H1 (cell line): ENCODE measurements at regions not wholly inside any gene's neighbourhood (a gene's known extent, or its start where the extent isn't known, plus 50 kb on each side); places are given as distances from the start of the nearest gene placed in this dataset.

Experiments used
- CTCF ChIA-PET: fragments of 300-600 bp; sonication (Branson Sonifier 250); formaldehyde crosslinking; loops from one replicate; lab custom pipeline; 2021; ENCODE audit not compliant: partially characterized antibody; lab: Charles Lee
- POLR2A ChIA-PET: fragments of 300-600 bp; sonication (Branson Sonifier 250); formaldehyde crosslinking; loops from one replicate; lab custom pipeline; 2021; ENCODE audit warnings: inconsistent platforms; ENCODE audit not compliant: partially characterized antibody; lab: Charles Lee
- DNase-seq, 2 experiments: peaks; one replicate each; pipeline versions ENCODE4 v3.0.0 to v3.0.0-alpha.2; 2010 to 2022; ENCODE audit warnings: low spot score in 2 of 2, low read depth in 1 of 2, mixed read lengths in 1 of 2
- FAIRE-seq: peaks from 2 replicates; lab custom pipeline; 2011; peaks lifted over from hg19 to GRCh38; lab: Jason Lieb, UNC
- H2AFZ ChIP-seq: 2 replicates; pipeline ENCODE4 v1.8.1; 2012; ENCODE audit warnings: low read length, inconsistent platforms
- H2AK5ac ChIP-seq: 2 replicates; pipeline ENCODE4 v1.6.1; 2013; ENCODE audit warnings: low read depth, low read length
- H2BK120ac ChIP-seq: replicated peaks from 2 replicates; pipeline ENCODE3; 2013; ENCODE audit warnings: low read depth, low read length, inconsistent platforms
- H2BK12ac ChIP-seq: 2 replicates; pipeline ENCODE4 v1.6.1; 2013; ENCODE audit warnings: low read depth, low read length
- H2BK15ac ChIP-seq: 2 replicates; pipeline ENCODE4 v1.6.1; 2013; ENCODE audit warnings: low read length
- H2BK20ac ChIP-seq: 2 replicates; pipeline ENCODE4 v1.6.1; 2013; ENCODE audit warnings: low read length
- H2BK5ac ChIP-seq: 2 replicates; pipeline ENCODE4 v1.6.1; 2013; ENCODE audit warnings: low read depth, low read length
- H3K14ac ChIP-seq: 2 replicates; pipeline ENCODE4 v1.6.1; 2013; ENCODE audit warnings: inconsistent platforms; ENCODE audit not compliant: insufficient read length
- H3K18ac ChIP-seq: 2 replicates; pipeline ENCODE4 v1.6.1; 2013; ENCODE audit warnings: low read length; ENCODE audit errors: extremely low read depth
- H3K23ac ChIP-seq: 2 replicates; pipeline ENCODE4 v1.6.1; 2013; ENCODE audit warnings: inconsistent platforms; ENCODE audit not compliant: insufficient read length
- H3K23me2 ChIP-seq: 2 replicates; pipeline ENCODE4 v1.6.1; 2013; ENCODE audit warnings: low read depth, low read length
- H3K27ac ChIP-seq: 2 replicates; pipeline ENCODE4 v1.6.1; 2011; ENCODE audit warnings: low read depth, low read length, inconsistent platforms
- H3K27me3 ChIP-seq, 4 experiments: replicated peaks in 1 of 4; 1 replicate in 1 of 4; 2 replicates in 3 of 4; pipeline versions ENCODE4 v1.6.1 to v1.8.1; 2011 to 2013; ENCODE audit warnings: low read length in 3 of 4, mild to moderate bottlenecking in 3 of 4, inconsistent platforms in 2 of 4, mixed read lengths in 2 of 4, moderate library complexity in 1 of 4; ENCODE audit not compliant: control insufficient read depth in 3 of 4, insufficient read depth in 3 of 4; ENCODE audit errors: extremely low read depth in 1 of 4
- H3K36me3 ChIP-seq, 4 experiments: 2 replicates each; pipeline versions ENCODE4 v1.6.1 to v1.8.1; 2011 to 2013; ENCODE audit warnings: mild to moderate bottlenecking in 4 of 4, low read length in 3 of 4, moderate library complexity in 2 of 4, control low read depth in 1 of 4, inconsistent platforms in 1 of 4; ENCODE audit not compliant: insufficient read depth in 4 of 4, control insufficient read depth in 2 of 4
- H3K4ac ChIP-seq: replicated peaks from 2 replicates; pipeline ENCODE3; 2013; ENCODE audit warnings: low read length, low read depth, mixed read lengths, inconsistent platforms; ENCODE audit not compliant: insufficient read length
- H3K4me1 ChIP-seq, 4 experiments: replicated peaks in 1 of 4; 1 replicate in 1 of 4; 2 replicates in 3 of 4; pipeline versions ENCODE4 v1.6.1 to v1.8.1; 2011 to 2013; ENCODE audit warnings: low read length in 3 of 4, inconsistent platforms in 2 of 4, mixed read lengths in 1 of 4; ENCODE audit not compliant: insufficient read depth in 4 of 4, control insufficient read depth in 3 of 4
- H3K4me2 ChIP-seq, 2 experiments: 2 replicates each; pipeline versions ENCODE4 v1.6.1 to v1.8.1; 2011 to 2013; ENCODE audit warnings: low read depth in 2 of 2, low read length in 2 of 2, control low read depth in 1 of 2, inconsistent platforms in 1 of 2, mild to moderate bottlenecking in 1 of 2; ENCODE audit not compliant: insufficient read depth in 1 of 2
- H3K4me3 ChIP-seq, 4 experiments: fragments of 200-600, 300-600 bp in 1 of 4; sonication (generic), shearing (Covaris generic), sonication (Bioruptor Twin) in 1 of 4; 2 replicates each; pipeline versions ENCODE4 v1.5.1 to v1.8.1; 2011 to 2016; ENCODE audit warnings: low read length in 4 of 4, low read depth in 3 of 4, control low read depth in 2 of 4, inconsistent platforms in 2 of 4, mild to moderate bottlenecking in 2 of 4, mixed read lengths in 1 of 4, moderate library complexity in 1 of 4; ENCODE audit not compliant: insufficient read depth in 2 of 4; ENCODE audit errors: extremely low read depth in 1 of 4
- H3K56ac ChIP-seq: replicated peaks from 2 replicates; pipeline ENCODE3; 2013; ENCODE audit warnings: low read depth, mild to moderate bottlenecking, mixed read lengths, low read length, inconsistent platforms; ENCODE audit not compliant: insufficient read length
- H3K79me1 ChIP-seq: 2 replicates; pipeline ENCODE4 v1.6.1; 2013; ENCODE audit warnings: low read depth, low read length, control low read depth
- H3K79me2 ChIP-seq, 2 experiments: 2 replicates each; pipeline versions ENCODE4 v1.6.1 to v1.8.1; 2012 to 2013; ENCODE audit warnings: low read length in 2 of 2, mild to moderate bottlenecking in 2 of 2, inconsistent platforms in 1 of 2; ENCODE audit not compliant: insufficient read depth in 2 of 2, control insufficient read depth in 1 of 2
- H3K9ac ChIP-seq, 4 experiments: replicated peaks in 1 of 4; 1 replicate in 1 of 4; 2 replicates in 3 of 4; pipeline versions ENCODE4 v1.6.1 to v1.8.1; 2011 to 2013; ENCODE audit warnings: low read depth in 3 of 4, low read length in 3 of 4, control low read depth in 2 of 4, mild to moderate bottlenecking in 2 of 4, moderate library complexity in 2 of 4, inconsistent platforms in 1 of 4; ENCODE audit errors: extremely low read depth in 1 of 4
- H3K9me3 ChIP-seq, 2 experiments: 2 replicates each; pipeline versions ENCODE4 v1.6.1 to v1.8.1; 2012 to 2013; ENCODE audit warnings: mild to moderate bottlenecking in 2 of 2, moderate library complexity in 2 of 2, control low read depth in 1 of 2, inconsistent platforms in 1 of 2, low read depth in 1 of 2, low read length in 1 of 2, mixed read lengths in 1 of 2; ENCODE audit not compliant: insufficient read depth in 2 of 2
- H4K20me1 ChIP-seq, 2 experiments: replicated peaks in 1 of 2; 2 replicates each; pipeline versions ENCODE3 to v1.8.1; 2011 to 2013; ENCODE audit warnings: inconsistent platforms in 2 of 2, low read length in 2 of 2, mild to moderate bottlenecking in 1 of 2; ENCODE audit not compliant: insufficient read depth in 2 of 2, control insufficient read depth in 1 of 2
- H4K5ac ChIP-seq: 2 replicates; pipeline ENCODE4 v1.6.1; 2013; ENCODE audit warnings: low read length, low read depth, mixed read lengths, inconsistent platforms; ENCODE audit not compliant: insufficient read length
- H4K8ac ChIP-seq: 2 replicates; pipeline ENCODE4 v1.8.0; 2013; ENCODE audit warnings: mild to moderate bottlenecking, moderate library complexity, low read length, inconsistent platforms; ENCODE audit not compliant: insufficient read depth; ENCODE audit errors: extremely low read depth
- H4K91ac ChIP-seq: replicated peaks from 2 replicates; pipeline ENCODE3; 2013; ENCODE audit warnings: low read length, mixed read lengths, inconsistent platforms; ENCODE audit not compliant: insufficient read length
- HDAC6 ChIP-seq: IDR thresholded peaks from one replicate; pipeline ENCODE4 v1.7.1; 2012; ENCODE audit warnings: low read depth, mild to moderate bottlenecking, inconsistent platforms, low read length, moderate library complexity
- KDM4A ChIP-seq: IDR thresholded peaks from one replicate; pipeline ENCODE4 v1.7.1; 2012; ENCODE audit warnings: low read depth, mild to moderate bottlenecking, moderate library complexity, low read length, inconsistent platforms; ENCODE audit not compliant: severe bottlenecking
- POLR2A ChIP-seq, 2 experiments: IDR thresholded peaks; 1 replicate in 1 of 2; 2 replicates in 1 of 2; pipeline ENCODE4 v1.6.1; 2011; ENCODE audit warnings: low read depth in 2 of 2, low read length in 2 of 2, mild to moderate bottlenecking in 2 of 2; ENCODE audit errors: control extremely low read depth in 1 of 2
- SAP30 ChIP-seq: fragments of 300-600 bp; sonication (generic); IDR thresholded peaks from 2 replicates; pipeline ENCODE4 v1.7.1; 2012; ENCODE audit warnings: low read length, moderate library complexity, mild to moderate bottlenecking, inconsistent platforms; ENCODE audit not compliant: insufficient read depth, insufficient replicate concordance
- SP2 ChIP-seq: IDR thresholded peaks from 2 replicates; pipeline ENCODE4 v1.6.1; 2012; ENCODE audit warnings: mild to moderate bottlenecking, low read length, inconsistent platforms
- SP4 ChIP-seq: IDR thresholded peaks from 2 replicates; pipeline ENCODE4 v1.6.1; 2012; ENCODE audit warnings: low read length, inconsistent platforms
- WGBS, 2 experiments: shearing (Covaris generic) in 1 of 2; methylation state at CpG; one replicate each; pipeline versions ENCODE4 v1.1.6 to v1.1.7; 2013 to 2015; ENCODE audit warnings: low lambda C conversion rate in 2 of 2, mixed read lengths in 2 of 2, inconsistent platforms in 1 of 2, low coverage in 1 of 2, missing lambda C conversion rate in 1 of 2; ENCODE audit not compliant: insufficient replicate concordance in 2 of 2, insufficient coverage in 1 of 2, insufficient read length in 1 of 2; ENCODE audit errors: extremely low coverage in 1 of 2, missing lambda C conversion rate in 1 of 2; 5-methylcytosine and 5-hydroxymethylcytosine counted together
- TF ChIP-seq, protein P1 (sequence below): IDR thresholded peaks from 2 replicates; pipeline ENCODE4 v1.6.1; 2012; ENCODE audit warnings: inconsistent platforms

DNA sequence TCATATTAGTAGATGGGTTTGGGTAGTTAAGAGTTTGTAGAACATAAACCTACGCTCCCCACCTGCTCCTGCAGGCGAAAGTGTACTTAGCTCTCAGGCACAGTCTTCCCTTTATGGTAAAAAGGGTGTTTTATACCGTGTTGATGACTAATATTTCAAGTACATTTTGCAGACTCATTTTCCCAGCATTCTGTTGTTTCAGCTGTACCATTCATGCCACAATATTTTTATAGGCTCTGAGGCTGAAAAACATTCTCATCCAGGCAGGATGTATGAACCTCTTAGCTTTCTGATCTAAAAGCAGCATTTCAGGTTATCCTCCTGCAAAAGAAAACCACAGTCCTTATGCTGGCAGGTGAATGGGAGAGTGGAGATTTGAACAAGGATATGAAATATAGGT, 231.4 kb downstream of the NR2F1-AS1 start:
- no peaks in the 10 kb centered on the region for H4K20me1 ChIP-seq
- TF ChIP-seq, protein P1, sequence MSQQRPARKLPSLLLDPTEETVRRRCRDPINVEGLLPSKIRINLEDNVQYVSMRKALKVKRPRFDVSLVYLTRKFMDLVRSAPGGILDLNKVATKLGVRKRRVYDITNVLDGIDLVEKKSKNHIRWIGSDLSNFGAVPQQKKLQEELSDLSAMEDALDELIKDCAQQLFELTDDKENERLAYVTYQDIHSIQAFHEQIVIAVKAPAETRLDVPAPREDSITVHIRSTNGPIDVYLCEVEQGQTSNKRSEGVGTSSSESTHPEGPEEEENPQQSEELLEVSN: no peak
- TF ChIP-seq SP4 (no peak), SP2 (no peak), HDAC6 (no peak), POLR2A (IDR thresholded peaks at IDR 0.05; ENCODE audit: control extremely low read depth in 1 of 2, low read depth in 2 of 2, low read length in 2 of 2) (no peak), SAP30 (no peak), KDM4A (no peak)
- TF ChIP-seq, all 59 proteins: peak for 0
- H3K23me2 ChIP-seq: no peaks in the 10 kb centered on the region
- no peak overlapping the region for H4K8ac ChIP-seq
- WGBS, 2 experiments: 84% methylated on average over 3 of the region's 3 CpGs; no CpG with 5 or more reads in 1 of the 2 experiments
- H3K9ac ChIP-seq: no peak overlapping the region
- no peak overlapping the region for H2AFZ ChIP-seq
- H3K14ac ChIP-seq: no peak overlapping the region
- H3K27me3 ChIP-seq: no peaks in the 10 kb centered on the region
- no peak overlapping the region for H4K5ac ChIP-seq
- no peak overlapping the region for H2BK15ac ChIP-seq
- no peaks in the 10 kb centered on the region; a peak in 1 of 7 replicates for H3K4me1 ChIP-seq
- no peak overlapping the region for H3K27ac ChIP-seq
- no peaks in the 10 kb centered on the region for H3K9me3 ChIP-seq
- no peak overlapping the region for H2BK20ac ChIP-seq
- H3K79me2 ChIP-seq: no peaks in the 10 kb centered on the region
- DNase-seq (no peak), FAIRE-seq (no peak)
- H3K18ac ChIP-seq: no peak overlapping the region
- H3K23ac ChIP-seq: no peak overlapping the region
- no peak overlapping the region for H3K4ac ChIP-seq
- no peak overlapping the region for H2BK120ac ChIP-seq
- CTCF ChIA-PET: no interaction called here
- no peak overlapping the region for H2AK5ac ChIP-seq
- H3K4me3 ChIP-seq: no peak overlapping the region
- POLR2A ChIA-PET: interaction anchor here (0.7 kb wide), 1 partner anchor 29 kb away, joined by 3 read pairs; no protein-coding TSS in a partner anchor
- no peak overlapping the region for H3K56ac ChIP-seq
- H3K4me2 ChIP-seq: no peak overlapping the region
- no peak overlapping the region for H2BK5ac ChIP-seq
- no peak overlapping the region for H4K91ac ChIP-seq
- H3K79me1 ChIP-seq: no peaks in the 10 kb centered on the region
- H2BK12ac ChIP-seq: no peak overlapping the region
- H3K36me3 ChIP-seq: no peaks in the 10 kb centered on the region
